ENCODE measurements at regions not wholly inside any gene's neighbourhood (a gene's known extent, or its start where the extent isn't known, plus 50 kb on each side); places are given as distances from the start of the nearest gene placed in this dataset.

- Mint-ChIP-seq H3K27me3 (ENCODE audit: low read depth in 3 of 3) (peaks cover 0 to 2% (median 1%) of the 10 kb centered on the region in 3 donors), H3K4me1 (no peaks in the 10 kb centered on the region), H3K9me3 (peaks cover 3 to 11% (median 9%) of the 10 kb centered on the region in 7 donors), H3K4me3 (no peak overlapping the region), H3K36me3 (no peaks in the 10 kb centered on the region), H3K27ac (no peak overlapping the region)
- Histone ChIP-seq H3K9ac (ENCODE audit: insufficient read depth, low read length, poor library complexity, severe bottlenecking) (no peak overlapping the region), H4K20me1 (ENCODE audit: insufficient read depth, low read length) (no peaks in the 10 kb centered on the region), H3K4me2 (replicated peaks; ENCODE audit: extremely low read depth, low read length, poor library complexity, severe bottlenecking) (no peak overlapping the region), H3K27ac (ENCODE audit: low read depth in 1 of 2, low read length in 2 of 2) (no peak overlapping the region), H2AFZ (ENCODE audit: insufficient read depth, low read depth, low read length, poor library complexity, severe bottlenecking) (no peak overlapping the region), H3K27me3 (ENCODE audit: control insufficient read depth in 2 of 2, insufficient read depth in 2 of 2, low read length in 2 of 2) (no peaks in the 10 kb centered on the region), H3K4me1 (ENCODE audit: control insufficient read depth in 1 of 2, insufficient read depth in 2 of 2, low read length in 2 of 2) (no peaks in the 10 kb centered on the region), H3K9me3 (replicated peaks in 1 of 2; ENCODE audit: control insufficient read depth in 1 of 2, insufficient read depth in 1 of 2, low read length in 2 of 2) (peaks cover 5 to 7% of the 10 kb centered on the region in 2 donors), H3K79me2 (ENCODE audit: insufficient read depth, low read length) (no peaks in the 10 kb centered on the region), H3K4me3 (replicated peaks in 1 of 3; ENCODE audit: low read depth in 2 of 3, low read length in 3 of 3) (no peak overlapping the region), H3K36me3 (replicated peaks in 1 of 2; ENCODE audit: control insufficient read depth in 1 of 2, insufficient read depth in 2 of 2, low read length in 2 of 2) (no peaks in the 10 kb centered on the region)
- WGBS (ENCODE audit: insufficient coverage) = no CpG with 5 or more reads among the region's 3 CpGs
- TF ChIP-seq CTCF (IDR thresholded peaks at IDR 0.05) = no peak
- no peak for DNase-seq
- intact Hi-C loops (cut with micrococcal nuclease) = no loop called here
These were observed 146.2 kb downstream of the TBXT start for GRCh38 chr6:166021429-166021828.

GRCh38 chr6:166019214-166019613 is 148.4 kb downstream of the TBXT start:
- Mint-ChIP-seq H3K4me3 (no peak overlapping the region), H3K27ac (no peak overlapping the region), H3K27me3 (ENCODE audit: low read depth in 3 of 3) (peaks cover 0 to 1% (median 0%) of the 10 kb centered on the region in 3 donors), H3K9me3 (peaks cover 3 to 11% (median 8%) of the 10 kb centered on the region in 7 donors), H3K36me3 (no peaks in the 10 kb centered on the region), H3K4me1 (no peaks in the 10 kb centered on the region)
- H3K4me3 ChIP-seq (replicated peaks in 1 of 3; ENCODE audit: low read depth in 2 of 3, low read length in 3 of 3) = no peak overlapping the region
- 86% methylated on average over 5 of the region's 6 CpGs for WGBS (ENCODE audit: insufficient coverage)
- H3K36me3 ChIP-seq (replicated peaks in 1 of 2; ENCODE audit: control insufficient read depth in 1 of 2, insufficient read depth in 2 of 2, low read length in 2 of 2) = no peaks in the 10 kb centered on the region
- DNase-seq = no peak
- no peaks in the 10 kb centered on the region for H4K20me1 ChIP-seq (ENCODE audit: insufficient read depth, low read length)
- no peaks in the 10 kb centered on the region for H3K79me2 ChIP-seq (ENCODE audit: insufficient read depth, low read length)
- H3K9me3 ChIP-seq (replicated peaks in 1 of 2; ENCODE audit: control insufficient read depth in 1 of 2, insufficient read depth in 1 of 2, low read length in 2 of 2) = peaks cover 5 to 7% of the 10 kb centered on the region in 2 donors
- no peak overlapping the region for H3K9ac ChIP-seq (ENCODE audit: insufficient read depth, low read length, poor library complexity, severe bottlenecking)
- no peaks in the 10 kb centered on the region for H3K27me3 ChIP-seq (ENCODE audit: control insufficient read depth in 2 of 2, insufficient read depth in 2 of 2, low read length in 2 of 2)
- no peak for TF ChIP-seq CTCF (IDR thresholded peaks at IDR 0.05)
- H2AFZ ChIP-seq (ENCODE audit: insufficient read depth, low read depth, low read length, poor library complexity, severe bottlenecking) = no peak overlapping the region
- no peaks in the 10 kb centered on the region for H3K4me1 ChIP-seq (ENCODE audit: control insufficient read depth in 1 of 2, insufficient read depth in 2 of 2, low read length in 2 of 2)
- intact Hi-C loops (cut with micrococcal nuclease) = no loop called here
- no peak overlapping the region for H3K4me2 ChIP-seq (replicated peaks; ENCODE audit: extremely low read depth, low read length, poor library complexity, severe bottlenecking)
- no peak overlapping the region for H3K27ac ChIP-seq (ENCODE audit: low read depth in 1 of 2, low read length in 2 of 2)
